ENCODE measurements at regions not wholly inside any gene's neighbourhood (a gene's known extent, or its start where the extent isn't known, plus 50 kb on each side); places are given as distances from the start of the nearest gene placed in this dataset.

DNA sequence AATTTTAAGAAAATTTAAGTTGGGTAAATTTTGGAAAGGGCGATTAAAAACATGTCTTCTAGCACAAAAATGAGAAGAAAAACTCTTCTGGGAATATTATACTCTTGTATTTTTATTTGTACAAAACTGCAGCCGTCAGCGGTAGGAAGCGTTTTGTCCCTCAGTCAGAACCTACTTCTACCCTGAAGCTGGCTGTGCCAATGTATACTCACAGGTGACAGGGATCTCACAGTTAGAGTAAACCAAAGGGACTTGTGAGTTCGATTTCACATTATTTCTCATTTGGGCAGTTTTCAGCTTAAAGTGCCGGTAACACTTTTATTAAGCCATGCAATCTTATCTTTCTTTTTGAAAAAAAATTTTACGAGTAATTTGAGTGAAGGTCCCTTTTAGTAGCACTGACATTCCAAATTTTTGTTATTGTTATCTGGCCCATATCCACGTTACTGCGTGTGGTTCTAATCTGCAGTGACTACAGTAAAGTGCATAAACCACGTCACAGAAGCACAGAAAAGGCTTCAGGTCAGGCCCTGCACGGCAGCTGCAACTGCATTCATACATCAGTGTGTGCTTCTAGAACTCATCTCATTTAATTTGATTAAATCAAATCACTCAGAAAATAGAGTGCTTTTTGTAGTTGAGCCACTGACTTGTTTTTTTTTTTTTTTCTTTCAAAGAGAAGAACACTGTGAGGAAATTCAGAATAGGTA, 387.3 kb downstream of the LIG4 start:
- in situ Hi-C loops (cut with HindIII; ENCODE audit: low pct_unique_long_range_greater_than_20kb, low sequenced_read_pairs): no loop called here
- DNase-seq (ENCODE audit: low read depth in 1 of 2, low spot score in 1 of 2): no peak
- TF ChIP-seq JUND (IDR thresholded peaks at IDR 0.05; ENCODE audit: low read depth): no peak

DNA sequence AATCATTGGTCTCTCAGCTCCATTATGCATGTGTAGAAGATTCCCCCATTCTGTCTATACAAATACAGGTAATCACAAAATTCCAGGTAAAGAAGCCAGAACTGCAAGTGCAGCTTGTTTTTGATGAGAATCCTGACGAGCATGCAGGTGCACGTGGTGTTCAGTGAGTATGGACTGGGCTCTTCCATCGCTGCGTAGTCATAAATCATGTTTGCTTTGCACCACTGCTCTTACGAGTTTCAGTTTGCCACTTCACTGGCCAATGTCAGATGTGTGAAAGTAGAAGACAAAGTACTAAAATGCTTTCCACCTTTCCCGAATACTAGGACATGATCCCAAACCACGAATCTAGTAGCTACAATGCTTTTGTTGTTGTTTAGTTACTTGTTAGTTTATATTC, 390.7 kb downstream of the LIG4 start:
- TF ChIP-seq JUND (IDR thresholded peaks at IDR 0.05; ENCODE audit: low read depth): no peak
- no peak for DNase-seq (ENCODE audit: low read depth in 1 of 2, low spot score in 1 of 2)
- in situ Hi-C loops (cut with HindIII; ENCODE audit: low pct_unique_long_range_greater_than_20kb, low sequenced_read_pairs): no loop called here

- in situ Hi-C loops (cut with HindIII; ENCODE audit: low pct_unique_long_range_greater_than_20kb, low sequenced_read_pairs): no loop called here
- TF ChIP-seq JUND (IDR thresholded peaks at IDR 0.05; ENCODE audit: low read depth): no peak
- no peak for DNase-seq (ENCODE audit: low read depth in 1 of 2, low spot score in 1 of 2)
Observed at GRCh38 chr13:107822006-107822405, 393.3 kb downstream of the LIG4 start.

DNA sequence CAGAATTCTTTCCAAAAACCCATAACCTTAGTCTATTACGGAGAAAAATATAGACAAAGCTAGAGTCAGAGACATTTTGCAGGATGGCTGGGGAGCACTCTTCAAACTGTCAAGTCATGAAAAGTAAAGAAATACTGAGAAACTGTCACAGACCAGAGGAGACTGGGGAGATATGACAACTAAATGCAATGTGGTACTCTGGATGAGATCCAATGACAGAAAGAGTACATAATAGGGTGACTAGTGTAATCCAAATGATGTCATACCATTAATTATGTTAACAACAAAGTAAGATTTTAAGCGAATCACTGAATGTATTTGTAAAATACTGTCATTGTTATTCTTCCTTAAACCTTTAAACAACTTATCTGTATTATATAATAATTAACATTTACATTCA, 393.8 kb downstream of the LIG4 start:
- in situ Hi-C loops (cut with HindIII; ENCODE audit: low pct_unique_long_range_greater_than_20kb, low sequenced_read_pairs): no loop called here
- no peak for TF ChIP-seq JUND (IDR thresholded peaks at IDR 0.05; ENCODE audit: low read depth)
- DNase-seq (ENCODE audit: low read depth in 1 of 2, low spot score in 1 of 2): no peak

DNA sequence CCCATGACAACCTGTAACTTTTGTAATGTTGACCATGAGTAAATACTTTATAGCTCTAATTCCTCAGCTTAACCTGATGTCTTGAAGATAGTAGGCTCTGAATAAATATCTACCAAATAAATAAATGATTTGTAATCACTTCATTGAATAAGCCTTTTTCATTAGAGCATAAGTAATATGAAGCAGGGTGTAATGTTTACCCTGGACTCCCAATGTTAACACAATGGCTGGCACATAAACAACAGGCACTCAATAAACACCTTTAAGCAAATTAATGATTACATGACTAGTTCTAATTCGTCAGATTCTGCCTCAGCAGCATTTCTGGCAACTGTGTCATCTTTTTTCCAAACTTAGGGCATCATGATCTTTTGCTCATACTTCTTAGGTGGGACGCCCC, 396.3 kb downstream of the LIG4 start:
- in situ Hi-C loops (cut with HindIII; ENCODE audit: low pct_unique_long_range_greater_than_20kb, low sequenced_read_pairs): no loop called here
- peak; percentile 13 to 43 for DNase-seq (ENCODE audit: low read depth in 1 of 2, low spot score in 1 of 2)
- TF ChIP-seq JUND (IDR thresholded peaks at IDR 0.05; ENCODE audit: low read depth): no peak

DNA sequence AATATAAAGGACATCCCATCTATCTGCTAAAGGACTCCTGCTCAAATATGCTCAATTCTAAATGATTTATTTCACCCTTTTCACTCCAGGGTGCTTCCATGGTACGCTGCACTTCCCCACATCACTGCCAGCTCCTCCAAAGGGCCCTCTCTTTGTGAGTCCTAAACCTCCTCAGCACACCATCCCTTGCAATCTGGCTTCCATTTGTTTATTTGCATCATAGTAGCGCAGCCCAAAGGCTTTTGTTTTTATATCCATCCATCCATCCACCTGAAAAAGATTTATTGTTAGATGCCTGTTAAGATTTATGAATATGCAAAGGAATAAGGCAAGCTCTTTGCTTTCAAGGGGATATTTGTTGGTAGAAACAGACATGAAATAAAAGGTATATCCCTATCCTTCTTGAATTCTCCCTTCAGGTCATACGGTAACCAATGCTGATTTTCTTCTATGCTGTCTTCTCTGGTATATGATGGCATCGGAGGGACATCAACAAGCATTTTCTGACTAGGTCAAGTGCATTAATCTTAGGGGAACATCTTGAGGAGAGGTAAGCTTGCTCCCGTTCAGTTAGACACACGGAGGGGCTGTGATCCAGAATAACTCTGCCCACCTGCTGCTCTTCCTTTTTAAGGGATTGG, 397.6 kb downstream of the LIG4 start:
- in situ Hi-C loops (cut with HindIII; ENCODE audit: low pct_unique_long_range_greater_than_20kb, low sequenced_read_pairs): no loop called here
- TF ChIP-seq JUND (IDR thresholded peaks at IDR 0.05; ENCODE audit: low read depth): no peak
- DNase-seq (ENCODE audit: low read depth in 1 of 2, low spot score in 1 of 2): no peak

DNA sequence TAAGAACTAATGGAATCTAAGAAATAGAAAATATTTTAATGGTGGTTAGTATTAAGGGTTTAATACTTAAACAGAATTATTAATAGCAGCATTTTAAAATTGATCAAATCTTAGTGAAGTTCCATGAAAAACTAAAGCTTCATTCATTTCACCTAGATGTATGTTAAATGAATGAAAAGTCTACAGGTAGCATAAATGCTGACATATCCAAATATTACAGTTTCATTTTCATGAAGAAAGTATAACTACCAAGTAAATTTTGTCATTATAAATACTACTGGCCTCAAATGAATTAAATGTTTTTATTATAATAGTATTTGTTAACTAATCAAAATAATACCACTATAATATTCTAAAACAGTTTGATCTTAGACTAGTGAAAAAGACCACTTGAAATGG, 403.3 kb downstream of the LIG4 start:
- DNase-seq (ENCODE audit: low read depth in 1 of 2, low spot score in 1 of 2): no peak

GRCh38 chr13:107811233-107812013, 403.9 kb downstream of the LIG4 start:
- in situ Hi-C loops (cut with HindIII; ENCODE audit: low pct_unique_long_range_greater_than_20kb, low sequenced_read_pairs): no loop called here
- no peak for DNase-seq (ENCODE audit: low read depth in 1 of 2, low spot score in 1 of 2)
- TF ChIP-seq JUND (IDR thresholded peaks at IDR 0.05; ENCODE audit: low read depth): no peak

More for the DNA sequence above, 403.3 kb downstream of the LIG4 start:
- no peak for TF ChIP-seq JUND (IDR thresholded peaks at IDR 0.05; ENCODE audit: low read depth)
- in situ Hi-C loops (cut with HindIII; ENCODE audit: low pct_unique_long_range_greater_than_20kb, low sequenced_read_pairs): no loop called here

DNA sequence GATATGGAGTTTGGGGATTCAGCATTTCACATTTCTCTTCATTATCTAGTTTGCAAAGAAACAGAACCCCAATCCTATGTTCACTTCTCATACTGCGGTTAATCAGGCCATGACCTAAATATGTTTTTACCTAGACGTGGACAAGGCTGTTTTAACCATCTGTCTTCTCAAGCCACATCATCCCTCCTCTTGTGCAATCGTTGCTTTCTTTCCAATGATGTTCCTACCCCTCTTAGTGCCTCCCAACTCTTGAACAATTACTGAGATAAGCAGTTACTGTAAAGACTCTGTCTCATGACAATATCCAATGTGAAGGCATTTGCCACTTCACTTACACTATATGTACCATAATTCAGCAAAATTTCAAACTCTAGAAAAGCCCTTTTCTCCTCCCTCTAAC, 406.2 kb downstream of the LIG4 start:
- TF ChIP-seq JUND (IDR thresholded peaks at IDR 0.05; ENCODE audit: low read depth): no peak
- DNase-seq (ENCODE audit: low read depth in 1 of 2, low spot score in 1 of 2): no peak
- in situ Hi-C loops (cut with HindIII; ENCODE audit: low pct_unique_long_range_greater_than_20kb, low sequenced_read_pairs): no loop called here

DNA sequence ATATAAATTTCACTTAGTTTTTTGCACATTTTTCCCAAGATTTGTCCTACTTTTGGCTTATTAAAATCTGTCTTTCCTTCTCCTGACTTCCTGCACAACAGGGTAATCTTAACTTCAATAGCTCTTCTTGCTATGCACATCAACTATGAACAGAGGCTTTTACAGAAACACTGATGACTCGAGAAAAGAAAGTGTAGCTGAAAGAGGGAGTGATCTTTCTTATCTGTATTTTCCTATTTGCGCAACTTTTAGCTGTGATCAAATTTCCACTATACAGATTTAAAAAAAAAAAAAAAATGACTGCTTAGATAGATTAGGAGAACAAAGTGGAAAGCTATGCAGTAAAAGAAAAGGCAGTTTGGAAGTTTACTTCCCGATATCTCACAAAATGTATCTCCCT, 406.9 kb downstream of the LIG4 start:
- TF ChIP-seq JUND (IDR thresholded peaks at IDR 0.05; ENCODE audit: low read depth): no peak
- in situ Hi-C loops (cut with HindIII; ENCODE audit: low pct_unique_long_range_greater_than_20kb, low sequenced_read_pairs): no loop called here
- DNase-seq (ENCODE audit: low read depth in 1 of 2, low spot score in 1 of 2): no peak

DNA sequence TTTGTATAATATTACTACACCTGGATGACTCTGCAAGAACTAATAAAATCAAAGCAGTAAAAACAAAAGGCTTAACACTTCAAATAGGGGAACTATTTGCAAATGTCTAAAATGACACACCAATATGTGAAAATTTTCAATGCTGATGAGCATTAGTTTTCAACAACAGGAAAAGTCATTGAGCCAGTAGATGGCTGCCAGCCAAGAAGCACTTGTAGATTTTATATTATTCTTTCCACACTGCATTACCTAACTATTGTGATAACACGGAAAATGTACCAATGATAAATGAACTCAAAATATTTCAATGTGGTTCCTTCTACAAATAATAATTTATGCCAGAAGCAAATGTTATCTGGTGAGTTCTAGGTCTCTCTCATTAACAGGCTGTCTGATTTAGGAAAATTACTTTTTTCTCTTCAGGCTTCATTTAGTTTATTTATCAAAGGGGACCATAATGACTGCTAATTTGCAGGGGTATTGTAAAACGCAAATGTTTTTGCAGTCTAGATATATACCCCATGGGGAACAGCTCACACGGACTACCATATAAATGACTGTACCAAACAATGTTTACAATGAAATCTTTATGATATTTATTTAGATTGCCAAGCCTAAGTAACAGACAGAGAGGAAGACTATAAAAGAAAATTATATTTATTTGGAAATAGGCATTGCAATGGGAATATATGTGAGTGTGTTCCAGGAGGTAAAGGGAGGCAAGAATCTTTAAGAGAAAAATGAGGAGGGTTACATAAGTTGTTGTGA, 407.8 kb downstream of the LIG4 start:
- TF ChIP-seq JUND (IDR thresholded peaks at IDR 0.05; ENCODE audit: low read depth): no peak
- no peak for DNase-seq (ENCODE audit: low read depth in 1 of 2, low spot score in 1 of 2)
- in situ Hi-C loops (cut with HindIII; ENCODE audit: low pct_unique_long_range_greater_than_20kb, low sequenced_read_pairs): no loop called here

DNA sequence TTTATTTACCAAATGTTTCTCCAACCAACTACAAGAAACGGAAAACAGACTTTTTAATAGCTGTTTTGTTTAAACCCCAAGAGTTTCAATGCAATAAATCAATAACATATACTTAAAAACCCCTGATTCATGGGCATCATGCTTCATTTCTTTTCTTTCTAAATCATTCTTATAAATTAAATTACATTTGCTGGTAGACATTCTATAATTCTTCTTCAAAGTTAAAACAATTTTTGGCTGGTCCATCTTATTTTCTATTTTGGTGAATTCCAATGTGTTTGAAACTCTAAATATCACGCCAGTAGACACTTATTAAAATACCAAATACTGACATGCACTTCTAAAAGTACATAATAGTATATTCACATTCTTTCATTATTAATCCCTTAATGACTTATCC, 408.6 kb downstream of the LIG4 start:
- TF ChIP-seq JUND (IDR thresholded peaks at IDR 0.05; ENCODE audit: low read depth): no peak
- in situ Hi-C loops (cut with HindIII; ENCODE audit: low pct_unique_long_range_greater_than_20kb, low sequenced_read_pairs): no loop called here
- no peak for DNase-seq (ENCODE audit: low read depth in 1 of 2, low spot score in 1 of 2)
